ENCODE measurements at regions not wholly inside any gene's neighbourhood (a gene's known extent, or its start where the extent isn't known, plus 50 kb on each side); places are given as distances from the start of the nearest gene placed in this dataset.

DNA sequence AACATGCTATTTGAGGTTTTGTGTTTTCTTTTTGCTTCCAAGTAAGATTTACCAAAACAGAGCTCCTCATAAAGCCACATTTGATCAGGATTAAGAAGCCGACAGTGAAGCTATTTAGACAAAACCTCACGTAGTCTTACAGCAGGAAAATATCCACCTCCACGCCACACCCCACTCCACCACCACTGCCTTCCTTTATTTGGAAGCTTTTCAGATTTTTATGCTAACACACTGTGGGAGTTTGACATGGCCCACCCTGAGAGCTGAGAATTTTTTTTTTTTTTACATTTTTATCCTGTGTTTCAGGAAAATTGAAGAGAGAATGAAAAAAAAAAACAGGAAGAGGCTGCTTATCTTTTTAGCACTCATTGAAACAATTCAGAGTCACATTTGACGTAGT is 104.8 kb upstream of the MC3R start:
- Histone ChIP-seq H3K4me1 (no peaks in the 10 kb centered on the region), H3K9me3 (no peaks in the 10 kb centered on the region), H3K27me3 (no peaks in the 10 kb centered on the region), H3K4me3 (no peak overlapping the region), H3K36me3 (no peaks in the 10 kb centered on the region), H3K9ac (ENCODE audit: low read depth in 2 of 2, low read length in 2 of 2) (no peak overlapping the region), H3K27ac (no peak overlapping the region)
- TF ChIP-seq, protein P1, sequence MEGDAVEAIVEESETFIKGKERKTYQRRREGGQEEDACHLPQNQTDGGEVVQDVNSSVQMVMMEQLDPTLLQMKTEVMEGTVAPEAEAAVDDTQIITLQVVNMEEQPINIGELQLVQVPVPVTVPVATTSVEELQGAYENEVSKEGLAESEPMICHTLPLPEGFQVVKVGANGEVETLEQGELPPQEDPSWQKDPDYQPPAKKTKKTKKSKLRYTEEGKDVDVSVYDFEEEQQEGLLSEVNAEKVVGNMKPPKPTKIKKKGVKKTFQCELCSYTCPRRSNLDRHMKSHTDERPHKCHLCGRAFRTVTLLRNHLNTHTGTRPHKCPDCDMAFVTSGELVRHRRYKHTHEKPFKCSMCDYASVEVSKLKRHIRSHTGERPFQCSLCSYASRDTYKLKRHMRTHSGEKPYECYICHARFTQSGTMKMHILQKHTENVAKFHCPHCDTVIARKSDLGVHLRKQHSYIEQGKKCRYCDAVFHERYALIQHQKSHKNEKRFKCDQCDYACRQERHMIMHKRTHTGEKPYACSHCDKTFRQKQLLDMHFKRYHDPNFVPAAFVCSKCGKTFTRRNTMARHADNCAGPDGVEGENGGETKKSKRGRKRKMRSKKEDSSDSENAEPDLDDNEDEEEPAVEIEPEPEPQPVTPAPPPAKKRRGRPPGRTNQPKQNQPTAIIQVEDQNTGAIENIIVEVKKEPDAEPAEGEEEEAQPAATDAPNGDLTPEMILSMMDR (IDR thresholded peaks at IDR 0.05), result no peak
- intact Hi-C loops (cut with DNase I), result no loop called here
- no peak for DNase-seq

DNA sequence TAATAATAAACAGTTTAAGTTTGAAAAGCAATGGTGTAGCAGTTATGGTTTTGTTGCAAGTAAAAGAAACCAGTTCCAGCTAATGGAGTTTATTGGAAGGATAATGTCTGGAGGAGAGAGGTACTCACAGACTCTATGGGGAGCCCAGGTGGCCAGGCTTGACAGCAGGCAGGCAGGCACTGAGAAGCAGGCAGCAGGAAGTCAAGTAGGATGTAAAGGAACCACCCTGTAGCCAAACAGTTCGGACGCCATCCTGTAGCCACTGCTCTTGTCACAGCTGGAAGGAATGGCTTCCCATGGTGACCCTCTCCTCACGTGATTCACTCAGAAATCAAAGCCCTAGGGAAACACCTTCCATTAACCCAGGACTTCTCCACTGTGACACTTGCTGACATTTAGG is 96.7 kb upstream of the MC3R start:
- TF ChIP-seq, protein P1 (IDR thresholded peaks at IDR 0.05), result no peak
- H3K27me3 ChIP-seq, result no peaks in the 10 kb centered on the region
- no peak overlapping the region for H3K9ac ChIP-seq (ENCODE audit: low read depth in 2 of 2, low read length in 2 of 2)
- no peaks in the 10 kb centered on the region for H3K4me1 ChIP-seq
- intact Hi-C loops (cut with DNase I), result no loop called here
- no peak for DNase-seq
- no peaks in the 10 kb centered on the region for H3K36me3 ChIP-seq
- no peaks in the 10 kb centered on the region for H3K9me3 ChIP-seq
- H3K4me3 ChIP-seq, result no peak overlapping the region
- H3K27ac ChIP-seq, result no peak overlapping the region

DNA sequence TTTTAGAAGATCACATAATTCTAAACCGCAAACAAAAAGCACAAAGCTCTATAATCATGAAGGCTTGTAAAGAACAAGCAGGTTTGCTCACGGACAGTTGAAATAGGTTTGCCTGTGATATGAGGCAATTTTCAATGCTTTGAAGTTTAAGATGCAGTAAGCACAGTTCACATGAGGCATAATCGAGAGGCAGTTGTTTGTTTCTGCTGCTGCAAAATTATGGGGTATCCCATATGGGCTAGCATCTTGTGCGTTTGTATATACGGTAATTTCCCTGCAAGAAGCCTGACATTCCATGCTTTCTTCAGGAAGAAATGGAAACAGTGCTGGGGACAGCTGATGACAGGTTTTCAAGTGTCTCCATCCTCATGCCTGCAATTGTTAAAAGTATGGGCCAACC is 94.6 kb upstream of the MC3R start:
- Histone ChIP-seq H3K27ac (no peak overlapping the region), H3K27me3 (no peaks in the 10 kb centered on the region), H3K9ac (ENCODE audit: low read depth in 2 of 2, low read length in 2 of 2) (no peak overlapping the region), H3K4me3 (no peak overlapping the region), H3K9me3 (no peaks in the 10 kb centered on the region), H3K4me1 (peaks cover 4% of the 10 kb centered on the region), H3K36me3 (no peaks in the 10 kb centered on the region)
- DNase-seq, result no peak
- TF ChIP-seq, protein P1 (IDR thresholded peaks at IDR 0.05), result no peak
- intact Hi-C loops (cut with DNase I), result no loop called here

DNA sequence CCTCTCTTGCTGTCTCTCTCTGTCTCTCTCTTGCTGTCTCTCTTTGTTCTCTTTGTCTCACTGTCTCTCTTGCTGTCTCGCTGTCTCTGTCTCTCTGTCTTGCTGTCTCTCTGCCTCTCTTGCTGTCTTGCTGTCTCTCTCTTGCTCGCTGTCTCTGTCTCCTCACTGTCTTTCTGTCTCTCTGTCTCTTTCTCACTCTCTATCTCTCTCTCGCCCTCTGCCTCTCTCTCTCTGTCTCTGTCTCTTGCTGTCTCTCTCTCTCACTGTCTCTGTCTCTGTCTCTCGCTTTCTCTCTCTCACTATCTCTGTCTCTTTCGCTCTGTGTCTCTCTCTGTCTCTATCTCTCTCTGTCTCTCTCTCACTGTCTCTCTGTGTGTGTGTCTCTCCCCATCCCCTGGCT is 92.9 kb upstream of the MC3R start:
- Histone ChIP-seq H3K4me3 (no peak overlapping the region), H3K36me3 (no peaks in the 10 kb centered on the region), H3K27ac (no peak overlapping the region), H3K9ac (ENCODE audit: low read depth in 2 of 2, low read length in 2 of 2) (no peak overlapping the region), H3K4me1 (peaks cover 4% of the 10 kb centered on the region), H3K9me3 (no peaks in the 10 kb centered on the region), H3K27me3 (no peaks in the 10 kb centered on the region)
- intact Hi-C loops (cut with DNase I), result no loop called here
- DNase-seq, result no peak
- TF ChIP-seq, protein P1 (IDR thresholded peaks at IDR 0.05), result no peak

DNA sequence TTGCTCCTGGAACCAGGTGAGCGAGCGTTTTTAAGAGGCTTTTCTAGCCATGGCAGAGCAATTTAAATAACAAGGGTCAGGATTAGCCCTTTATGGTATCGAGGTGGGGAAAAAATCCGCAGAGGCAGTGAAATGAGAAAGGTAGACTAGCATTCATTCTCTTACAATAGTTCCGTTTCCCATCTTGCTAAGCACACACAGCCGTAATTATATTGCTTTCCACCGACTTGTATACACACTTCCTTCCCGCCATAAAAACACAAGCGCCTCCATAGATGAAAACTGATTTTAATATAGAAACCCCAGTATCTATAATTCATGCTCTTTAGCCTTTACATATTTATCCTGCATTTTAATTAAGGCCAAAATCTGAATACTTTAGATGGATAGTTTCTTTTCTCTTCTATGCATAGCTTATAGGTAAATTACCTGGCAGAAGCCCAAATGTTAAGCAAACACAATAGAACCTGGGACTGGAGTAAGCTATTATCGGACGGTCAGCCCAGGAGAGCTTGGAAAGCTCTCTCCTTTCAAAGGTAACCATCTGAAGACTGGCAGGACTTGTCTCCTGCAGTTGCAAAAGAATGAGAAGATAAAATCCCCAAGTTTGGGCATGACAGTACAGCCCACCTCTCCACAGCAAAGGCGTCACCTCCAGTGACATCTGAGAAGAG is 90.9 kb upstream of the MC3R start:
- Histone ChIP-seq H3K27me3 (no peaks in the 10 kb centered on the region), H3K9ac (ENCODE audit: low read depth in 2 of 2, low read length in 2 of 2) (no peak overlapping the region), H3K36me3 (no peaks in the 10 kb centered on the region), H3K4me1 (peaks cover 4% of the 10 kb centered on the region), H3K9me3 (no peaks in the 10 kb centered on the region), H3K4me3 (no peak overlapping the region), H3K27ac (no peak overlapping the region)
- DNase-seq, result no peak
- TF ChIP-seq, protein P1 (IDR thresholded peaks at IDR 0.05), result no peak
- intact Hi-C loops (cut with DNase I), result no loop called here

Measured in colonic mucosa (tissue), 4 donors.